GM21390 (cell line): ENCODE measurements at regions not wholly inside any gene's neighbourhood (a gene's known extent, or its start where the extent isn't known, plus 50 kb on each side); places are given as distances from the start of the nearest gene placed in this dataset.

Experiments used
- ATAC-seq: cut with Tn5 transposase; IDR thresholded peaks from one replicate; pipeline ENCODE4 v1.9.1; 2021; ENCODE audit not compliant: unreplicated experiment

- ATAC-seq = no peak
Measured at GRCh38 chr2:56705713-56706112, 521.9 kb downstream of the CCDC85A start.

- ATAC-seq = no peak
Measured at GRCh38 chr2:56707218-56707617, 523.4 kb downstream of the CCDC85A start.

- no peak for ATAC-seq
Measured at GRCh38 chr2:56707650-56708049, 523.9 kb downstream of the CCDC85A start.

GRCh38 chr2:56709181-56709580, 525.4 kb downstream of the CCDC85A start:
- ATAC-seq = no peak

- ATAC-seq = no peak
Measured at GRCh38 chr2:56713161-56713676, 529.4 kb downstream of the CCDC85A start.

GRCh38 chr2:56713978-56714377, 530.2 kb downstream of the CCDC85A start:
- ATAC-seq = no peak

GRCh38 chr2:56714400-56714799, 530.6 kb downstream of the CCDC85A start:
- no peak for ATAC-seq

- no peak for ATAC-seq
Measured at GRCh38 chr2:56715683-56716082, 531.9 kb downstream of the CCDC85A start.

- ATAC-seq = no peak
Measured at GRCh38 chr2:56718413-56718812, 534.6 kb downstream of the CCDC85A start.

- ATAC-seq = no peak
Measured at GRCh38 chr2:56729212-56729611, 545.4 kb downstream of the CCDC85A start.

GRCh38 chr2:56732946-56733345, 549.2 kb downstream of the CCDC85A start:
- ATAC-seq = no peak

- ATAC-seq = no peak
Measured at GRCh38 chr2:56739413-56739812, 555.6 kb downstream of the CCDC85A start.

- no peak for ATAC-seq
Measured at GRCh38 chr2:56741601-56742102, 557.9 kb downstream of the CCDC85A start.

- ATAC-seq = no peak
Measured at GRCh38 chr2:56743807-56744206, 560.0 kb downstream of the CCDC85A start.

GRCh38 chr2:56749152-56749752, 565.5 kb downstream of the CCDC85A start:
- peak; percentile 63 for ATAC-seq

- ATAC-seq = no peak
Measured at GRCh38 chr2:56753182-56753581, 569.4 kb downstream of the CCDC85A start.

GRCh38 chr2:56754066-56754615, 570.4 kb downstream of the CCDC85A start:
- no peak for ATAC-seq

GRCh38 chr2:56754627-56755026, 570.8 kb downstream of the CCDC85A start:
- no peak for ATAC-seq

GRCh38 chr2:56757884-56758545, 574.2 kb downstream of the CCDC85A start:
- ATAC-seq = no peak

- ATAC-seq = no peak
Measured at GRCh38 chr2:56763683-56764082, 579.9 kb downstream of the CCDC85A start.

- ATAC-seq = no peak
Measured at GRCh38 chr2:56768973-56769372, 585.2 kb downstream of the CCDC85A start.

- no peak for ATAC-seq
Measured at GRCh38 chr2:56770490-56770889, 586.7 kb downstream of the CCDC85A start.
